ENCODE measurements at regions not wholly inside any gene's neighbourhood (a gene's known extent, or its start where the extent isn't known, plus 50 kb on each side); places are given as distances from the start of the nearest gene placed in this dataset.

GRCh38 chr2:42118754-42119569, 50.2 kb upstream of the EML4 start:
- Mint-ChIP-seq H3K27me3 (ENCODE audit: low read depth in 3 of 3) (peaks cover 5 to 13% (median 8%) of the 10 kb centered on the region in 3 donors), H3K36me3 (peaks cover 3 to 5% of the 10 kb centered on the region in 2 donors), H3K27ac (peak overlapping the region; percentile 75 to 90 (median 85)), H3K4me1 (peaks cover 50% of the 10 kb centered on the region), H3K4me3 (no peak overlapping the region), H3K9me3 (peaks cover 4 to 12% (median 10%) of the 10 kb centered on the region in 7 donors)
- Histone ChIP-seq H4K20me1 (ENCODE audit: insufficient read depth, low read length) (no peaks in the 10 kb centered on the region), H3K4me3 (replicated peaks in 1 of 3; ENCODE audit: low read depth in 2 of 3, low read length in 3 of 3) (no peak overlapping the region), H2AFZ (ENCODE audit: insufficient read depth, low read depth, low read length, poor library complexity, severe bottlenecking) (no peak overlapping the region), H3K79me2 (ENCODE audit: insufficient read depth, low read length) (no peaks in the 10 kb centered on the region), H3K27ac (ENCODE audit: low read depth in 1 of 2, low read length in 2 of 2) (no peak overlapping the region), H3K36me3 (replicated peaks in 1 of 2; ENCODE audit: control insufficient read depth in 1 of 2, insufficient read depth in 2 of 2, low read length in 2 of 2) (no peaks in the 10 kb centered on the region), H3K4me2 (replicated peaks; ENCODE audit: extremely low read depth, low read length, poor library complexity, severe bottlenecking) (peak overlapping the region; percentile 23), H3K27me3 (ENCODE audit: control insufficient read depth in 2 of 2, insufficient read depth in 2 of 2, low read length in 2 of 2) (peaks cover 5 to 7% of the 10 kb centered on the region in 2 donors), H3K4me1 (ENCODE audit: control insufficient read depth in 1 of 2, insufficient read depth in 2 of 2, low read length in 2 of 2) (peaks cover 49 to 52% of the 10 kb centered on the region in 2 donors), H3K9ac (ENCODE audit: insufficient read depth, low read length, poor library complexity, severe bottlenecking) (no peak overlapping the region), H3K9me3 (replicated peaks in 1 of 2; ENCODE audit: control insufficient read depth in 1 of 2, insufficient read depth in 1 of 2, low read length in 2 of 2) (no peaks in the 10 kb centered on the region)
- intact Hi-C loops (cut with micrococcal nuclease) = loop anchor here in 1 of 2 donors (2.0 kb wide), 1 partner anchor 20 kb away; no protein-coding TSS in a partner anchor
- DNase-seq = no peak
- TF ChIP-seq CTCF (IDR thresholded peaks at IDR 0.05) = no peak
- 0% methylated on average over 1 of the region's 6 CpGs for WGBS (ENCODE audit: insufficient coverage)
